ENCODE measurements at regions not wholly inside any gene's neighbourhood (a gene's known extent, or its start where the extent isn't known, plus 50 kb on each side); places are given as distances from the start of the nearest gene placed in this dataset.

DNA sequence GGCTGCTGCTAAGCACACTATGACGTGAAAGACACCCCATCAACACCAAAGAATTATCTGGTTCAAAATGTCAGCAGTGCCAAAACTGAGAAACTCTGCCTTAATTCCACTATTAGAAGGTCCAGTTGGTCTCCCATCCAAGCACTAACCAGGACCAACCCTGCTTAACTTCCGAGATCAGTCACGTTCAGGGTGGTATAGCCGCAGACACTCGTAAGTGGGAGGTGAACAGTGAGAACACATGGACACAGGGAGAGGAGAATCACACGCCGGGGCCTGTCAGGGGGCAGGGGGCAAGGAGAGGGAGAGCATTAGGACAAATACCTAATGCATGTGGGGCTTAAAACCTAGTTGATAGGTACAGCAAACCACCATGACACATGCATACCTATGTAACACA, 83.4 kb downstream of the C13orf42 start:
- no peak for DNase-seq

DNA sequence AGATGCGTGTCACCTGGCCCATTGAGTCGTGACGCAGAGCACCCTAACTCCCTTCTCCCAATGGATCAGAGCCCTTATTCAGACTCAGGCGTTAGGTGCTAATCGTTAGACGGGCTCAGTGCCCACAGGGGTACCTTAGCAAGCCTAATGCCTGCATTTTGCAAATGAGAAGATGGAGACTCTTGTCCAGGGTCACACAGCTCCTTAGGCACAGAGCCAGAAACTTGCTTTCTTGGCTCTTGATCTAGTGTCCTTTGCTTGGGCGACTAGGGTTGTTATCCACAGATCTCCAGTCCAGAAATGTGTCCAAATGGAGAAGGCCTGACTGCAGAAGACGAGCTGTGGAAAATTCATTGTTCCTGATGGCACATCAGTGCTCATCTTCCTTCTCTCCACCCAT, 85.1 kb downstream of the C13orf42 start:
- DNase-seq = no peak

GRCh38 chr13:51025245-51025905, 85.7 kb downstream of the C13orf42 start:
- no peak for DNase-seq

GRCh38 chr13:51021811-51022210, 89.3 kb downstream of the C13orf42 start:
- DNase-seq = no peak

DNA sequence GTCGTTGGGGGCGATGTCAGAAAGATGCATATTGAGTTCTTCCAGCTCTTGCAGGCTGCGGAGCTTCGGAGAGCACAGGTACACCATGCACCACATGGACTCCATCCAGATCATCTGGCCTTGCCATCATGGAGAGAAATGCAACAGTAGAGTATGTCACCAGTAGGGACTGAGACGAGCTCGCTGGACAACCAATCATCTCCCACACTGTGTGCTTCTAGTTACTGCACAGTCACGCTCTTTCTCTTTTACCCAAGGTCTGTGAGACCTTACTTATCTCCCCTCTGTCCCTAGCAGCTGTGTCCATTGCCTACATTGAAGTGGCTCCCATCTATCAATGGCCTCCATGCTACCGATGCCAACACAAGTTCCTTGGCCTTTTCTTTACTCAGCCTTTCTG, 90.5 kb downstream of the C13orf42 start:
- DNase-seq = no peak

GRCh38 chr13:51019026-51019425, 92.0 kb downstream of the C13orf42 start:
- DNase-seq = no peak

- no peak for DNase-seq
These were observed 93.6 kb downstream of the C13orf42 start for GRCh38 chr13:51017516-51017915.

DNA sequence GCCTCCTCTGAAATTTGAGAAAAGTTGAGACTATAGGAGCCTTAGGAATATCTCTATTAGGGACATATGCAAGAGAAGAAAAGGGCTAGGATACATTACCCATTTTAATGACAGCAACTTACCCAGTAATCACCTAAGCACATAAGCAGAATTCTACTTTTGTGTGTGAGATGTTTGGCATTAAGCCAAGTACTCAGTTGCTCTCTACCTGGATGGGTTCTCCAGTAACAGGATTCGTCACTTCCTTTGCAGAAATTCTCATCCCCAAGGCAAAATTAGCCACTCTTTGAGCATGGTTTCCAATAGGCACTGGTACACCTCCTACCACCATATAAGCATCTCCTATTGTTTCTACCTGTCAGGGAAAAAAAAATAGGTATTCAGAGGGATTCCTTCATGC, 95.1 kb downstream of the C13orf42 start:
- peak; percentile 21 for DNase-seq

GRCh38 chr13:51009597-51009996, 100.0 kb downstream of the RNASEH2B start:
- DNase-seq = no peak

- no peak for DNase-seq
These were observed 97.6 kb downstream of the RNASEH2B start for GRCh38 chr13:51007216-51007615.

- DNase-seq = no peak
These were observed 96.7 kb downstream of the RNASEH2B start for GRCh38 chr13:51006067-51006845.
